GM12878 (cell line): ENCODE measurements at regions not wholly inside any gene's neighbourhood (a gene's known extent, or its start where the extent isn't known, plus 50 kb on each side); places are given as distances from the start of the nearest gene placed in this dataset.

Experiments used
- ATAC-seq: fragments of 200-7000 bp; cut with Tn5 transposase; 3 replicates; pipeline ENCODE4 v1.9.1; 2020; ENCODE audit warnings: mild to moderate bottlenecking, moderate library complexity
- BruUV-seq: library from RNA; stranded (reverse); fragments of 400-500 nt; replicated peaks from 2 replicates; lab custom pipeline; 2021; lab: Mats Ljungman, UMichigan
- CTCF ChIA-PET: fragments of 300-600 bp; sonication (Branson Sonifier 250); formaldehyde crosslinking; extraction: SDS; loops from one replicate; lab custom pipeline; 2021; ENCODE audit warnings: inconsistent platforms; lab: Yijun Ruan, JAX
- POLR2A ChIA-PET: fragments of 350-600 bp; formaldehyde crosslinking; extraction: SDS; loops from one replicate; lab custom pipeline; 2021; ENCODE audit warnings: inconsistent platforms; lab: Charles Lee
- RAD21 ChIA-PET: fragments of 300-600 bp; sonication (Branson Sonifier 250); formaldehyde crosslinking; loops from one replicate; lab custom pipeline; 2023; ENCODE audit warnings: antibody characterized with exemption; ENCODE audit not compliant: unreplicated experiment; lab: Charles Lee
- SMC1A ChIA-PET: fragments of 300-600 bp; sonication (Branson Sonifier 250); formaldehyde crosslinking; loops from one replicate; lab custom pipeline; 2023; ENCODE audit not compliant: unreplicated experiment, uncharacterized antibody; lab: Charles Lee
- DNase-seq: peaks from one replicate; pipeline ENCODE4 v3.0.0-alpha.2; 2011; ENCODE audit warnings: low read depth, low spot score
- FAIRE-seq: peaks from 3 replicates; lab custom pipeline; 2011; peaks lifted over from hg19 to GRCh38; lab: Jason Lieb, UNC
- H2AFZ ChIP-seq: 2 replicates; pipeline ENCODE4 v1.6.0; 2011; ENCODE audit warnings: low read depth, low read length, control low read depth; ENCODE audit not compliant: control insufficient read depth
- H3K27ac ChIP-seq: 2 replicates; pipeline ENCODE4 v1.5.1; 2011; ENCODE audit warnings: control low read depth; ENCODE audit not compliant: control insufficient read depth, insufficient read depth
- H3K27me3 ChIP-seq, 2 experiments: replicated peaks in 1 of 2; 2 replicates each; pipeline versions ENCODE4 v1.6.0 to v1.6.1; 2011; ENCODE audit warnings: low read length in 1 of 2; ENCODE audit not compliant: control insufficient read depth in 2 of 2, insufficient read depth in 2 of 2
- H3K36me3 ChIP-seq, 2 experiments: 2 replicates each; pipeline ENCODE4 v1.5.1; 2011; ENCODE audit warnings: low read length in 1 of 2; ENCODE audit not compliant: control insufficient read depth in 2 of 2, insufficient read depth in 2 of 2
- H3K4me1 ChIP-seq: 2 replicates; pipeline ENCODE4 v1.6.1; 2011; ENCODE audit warnings: mild to moderate bottlenecking, low read length, moderate library complexity, mixed read lengths; ENCODE audit not compliant: control insufficient read depth, insufficient read depth
- H3K4me2 ChIP-seq: 2 replicates; pipeline ENCODE4 v1.6.0; 2011; ENCODE audit warnings: control low read depth; ENCODE audit not compliant: control insufficient read depth, insufficient read depth
- H3K4me3 ChIP-seq: fragments of 200-600 bp; sonication (generic); 2 replicates; pipeline ENCODE4 v1.5.1; 2016
- H3K79me2 ChIP-seq: 2 replicates; pipeline ENCODE4 v1.6.0; 2011; ENCODE audit warnings: low read length; ENCODE audit not compliant: control insufficient read depth, insufficient read depth
- H3K9ac ChIP-seq: 2 replicates; pipeline ENCODE4 v1.8.0; 2011; ENCODE audit warnings: low read length, control low read depth, mixed read lengths; ENCODE audit not compliant: control insufficient read depth, insufficient read depth
- H3K9me3 ChIP-seq: replicated peaks from 3 replicates; pipeline ENCODE4 v1.5.1; 2011; ENCODE audit warnings: mild to moderate bottlenecking, low read length; ENCODE audit not compliant: control insufficient read depth, insufficient read depth
- H4K20me1 ChIP-seq: 2 replicates; pipeline ENCODE4 v1.6.0; 2011; ENCODE audit not compliant: control insufficient read depth, insufficient read depth
- BCLAF1 ChIP-seq: fragments of 450-650 bp; IDR thresholded peaks from 2 replicates; pipeline ENCODE4 v1.6.1; 2017; ENCODE audit warnings: antibody characterized with exemption, mild to moderate bottlenecking, moderate library complexity
- HCFC1 ChIP-seq: fragments of 150-350 bp; IDR thresholded peaks from 2 replicates; pipeline ENCODE4 v1.6.1; 2014; ENCODE audit warnings: low read length
- KDM1A ChIP-seq: fragments of 200-600 bp; sonication (generic); IDR thresholded peaks from 2 replicates; pipeline ENCODE4 v1.6.1; 2016; ENCODE audit warnings: borderline replicate concordance
- NR2F1 ChIP-seq: fragments of 450-650 bp; conservative IDR thresholded peaks from 2 replicates; pipeline ENCODE4 v1.6.1; 2017; ENCODE audit warnings: mild to moderate bottlenecking
- PAX5 ChIP-seq: IDR thresholded peaks from 2 replicates; pipeline ENCODE4 v1.6.1; 2011; ENCODE audit warnings: low read depth, low read length, borderline replicate concordance
- REST ChIP-seq: IDR thresholded peaks from 2 replicates; pipeline ENCODE4 v1.6.1; 2012; ENCODE audit warnings: mild to moderate bottlenecking, low read depth, low read length
- SIN3A ChIP-seq: IDR thresholded peaks from 2 replicates; pipeline ENCODE4 v1.6.1; 2012; ENCODE audit warnings: low read depth, low read length, improper control_type of control experiment
- YY1 ChIP-seq: IDR thresholded peaks from 2 replicates; pipeline ENCODE4 v1.6.1; 2011; ENCODE audit warnings: low read depth, mild to moderate bottlenecking, low read length
- WGBS: methylation state at CpG from one replicate; pipeline ENCODE4 v1.1.6; 2016; ENCODE audit warnings: low lambda C conversion rate; ENCODE audit not compliant: insufficient replicate concordance, insufficient coverage; ENCODE audit errors: missing lambda C conversion rate; 5-methylcytosine and 5-hydroxymethylcytosine counted together
- in situ Hi-C: fragments of 300-500 bp; cut with MboI; formaldehyde crosslinking; loops from 9 replicates; pipeline ENCODE4 v1.14.3; 2018; ENCODE audit warnings: mixed read lengths
- intact Hi-C: fragments of 100-400 bp; cut with micrococcal nuclease; formaldehyde crosslinking; loops from one replicate; pipeline ENCODE4 v1.14.2; 2022; ENCODE audit not compliant: unreplicated experiment
- TF ChIP-seq, protein P1 (sequence below): fragments of 150-350 bp; IDR thresholded peaks from 2 replicates; pipeline ENCODE4 v1.6.1; 2014; ENCODE audit warnings: mild to moderate bottlenecking, low read depth, low read length

DNA sequence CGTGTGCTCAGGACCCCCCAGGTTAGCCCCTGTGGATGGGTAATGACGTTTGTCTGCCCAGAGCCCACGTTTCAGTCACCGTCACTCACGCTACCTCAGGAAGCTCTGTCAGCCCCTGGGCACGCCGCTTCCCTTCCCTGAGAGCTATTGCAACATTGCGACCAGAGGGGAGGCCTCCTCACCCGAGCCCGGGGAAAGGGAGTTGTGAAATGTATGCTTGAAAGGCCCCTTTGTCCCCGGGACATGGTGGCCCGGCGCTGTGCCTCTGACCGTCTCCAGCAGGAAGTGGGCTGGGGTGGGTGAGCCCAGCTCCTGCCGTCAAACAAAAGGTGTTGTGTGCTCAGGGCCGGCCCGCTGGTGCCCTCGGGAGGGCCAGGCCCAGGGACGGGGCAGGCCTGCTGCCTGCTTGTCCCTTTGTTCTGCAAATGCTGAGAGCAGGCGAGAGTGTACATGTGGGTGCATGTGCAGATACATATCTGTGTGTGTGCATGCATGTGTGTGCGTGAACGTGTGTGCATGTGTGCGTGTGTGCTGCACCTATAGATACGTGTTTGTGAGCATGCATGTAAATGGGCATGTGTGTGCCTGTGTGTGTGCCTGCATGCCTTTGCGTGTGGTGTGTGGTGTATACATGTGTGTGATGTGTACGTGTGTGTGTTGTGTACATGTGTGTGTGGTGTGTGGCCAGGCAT, 1125.0 kb downstream of the BRD1 start:
- no peak overlapping the region for H3K9ac ChIP-seq
- H3K4me2 ChIP-seq, result no peak overlapping the region
- no peaks in the 10 kb centered on the region for H3K79me2 ChIP-seq
- no peaks in the 10 kb centered on the region for H3K4me1 ChIP-seq
- no peaks in the 10 kb centered on the region for H4K20me1 ChIP-seq
- POLR2A ChIA-PET, result no interaction called here
- H3K36me3 ChIP-seq, result no peaks in the 10 kb centered on the region
- DNase-seq, result no peak
- no peak overlapping the region for H3K4me3 ChIP-seq
- ATAC-seq, result no peak
- H3K27ac ChIP-seq, result no peak overlapping the region
- FAIRE-seq, result no peak
- no peaks in the 10 kb centered on the region; the same call in 2 of the 3 replicates for H3K9me3 ChIP-seq
- no peak overlapping the region for H2AFZ ChIP-seq
- TF ChIP-seq HCFC1 (no peak), NR2F1 (no peak), BCLAF1 (no peak), PAX5 (no peak), SIN3A (no peak), YY1 (no peak), REST (no peak), KDM1A (no peak)
- TF ChIP-seq, protein P1, sequence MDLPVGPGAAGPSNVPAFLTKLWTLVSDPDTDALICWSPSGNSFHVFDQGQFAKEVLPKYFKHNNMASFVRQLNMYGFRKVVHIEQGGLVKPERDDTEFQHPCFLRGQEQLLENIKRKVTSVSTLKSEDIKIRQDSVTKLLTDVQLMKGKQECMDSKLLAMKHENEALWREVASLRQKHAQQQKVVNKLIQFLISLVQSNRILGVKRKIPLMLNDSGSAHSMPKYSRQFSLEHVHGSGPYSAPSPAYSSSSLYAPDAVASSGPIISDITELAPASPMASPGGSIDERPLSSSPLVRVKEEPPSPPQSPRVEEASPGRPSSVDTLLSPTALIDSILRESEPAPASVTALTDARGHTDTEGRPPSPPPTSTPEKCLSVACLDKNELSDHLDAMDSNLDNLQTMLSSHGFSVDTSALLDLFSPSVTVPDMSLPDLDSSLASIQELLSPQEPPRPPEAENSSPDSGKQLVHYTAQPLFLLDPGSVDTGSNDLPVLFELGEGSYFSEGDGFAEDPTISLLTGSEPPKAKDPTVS, result no peak
- RAD21 ChIA-PET, result no interaction called here
- intact Hi-C loops (no loop called here), in situ Hi-C loops (no loop called here)
- 29% methylated on average over 26 of the region's 26 CpGs for WGBS
- CTCF ChIA-PET, result no interaction called here
- no TSS peak for BruUV-seq
- no peaks in the 10 kb centered on the region for H3K27me3 ChIP-seq
- SMC1A ChIA-PET, result no interaction called here
